HCT116 (cell line): ENCODE measurements at regions not wholly inside any gene's neighbourhood (a gene's known extent, or its start where the extent isn't known, plus 50 kb on each side); places are given as distances from the start of the nearest gene placed in this dataset.

Source experiments
- ATAC-seq: fragments of 200-7000 bp; cut with Tn5 transposase; 2 replicates; pipeline ENCODE4 v1.9.1; 2020; ENCODE audit warnings: mild to moderate bottlenecking, moderate library complexity
- BruUV-seq: library from RNA; stranded (reverse); fragments of 400-500 nt; replicated peaks from 2 replicates; lab custom pipeline; 2021; lab: Mats Ljungman, UMichigan
- CTCF ChIA-PET: fragments of 300-600 bp; sonication (Branson Sonifier 250); formaldehyde crosslinking; loops from one replicate; lab custom pipeline; 2021; ENCODE audit warnings: antibody characterized with exemption; lab: Charles Lee
- POLR2A ChIA-PET: fragments of 300-600, 350-600 bp; sonication (Branson Sonifier 250); formaldehyde crosslinking; loops from one replicate; lab custom pipeline; 2021; ENCODE audit warnings: antibody characterized with exemption; lab: Charles Lee
- RAD21 ChIA-PET, 2 experiments: fragments of 300-600 bp; sonication (Branson Sonifier 250); formaldehyde crosslinking; loops; one replicate each; lab custom pipeline; 2023; ENCODE audit warnings: low total read pairs in 2 of 2; ENCODE audit not compliant: uncharacterized antibody in 2 of 2, unreplicated experiment in 2 of 2, low non-redundant PET in 1 of 2; lab: Charles Lee
- DNase-seq: peaks from one replicate; pipeline ENCODE4 v3.0.0-alpha.2; 2010; ENCODE audit warnings: low read depth, low spot score
- H2AFZ ChIP-seq: fragments of 200-600 bp; shearing (Covaris generic), sonication (generic); 2 replicates; pipeline ENCODE4 v1.6.1; 2017; ENCODE audit warnings: low read depth, mixed run types, mixed read lengths, antibody characterized with exemption, low read length; ENCODE audit not compliant: poor library complexity, severe bottlenecking
- H3K27ac ChIP-seq: 2 replicates; pipeline ENCODE4 v1.5.1; 2012; ENCODE audit warnings: low read depth, low read length
- H3K27me3 ChIP-seq: fragments of 200-600 bp; sonication (generic); 2 replicates; pipeline ENCODE4 v1.6.1; 2016; ENCODE audit warnings: mixed run types, low read length, mixed read lengths; ENCODE audit not compliant: insufficient read depth
- H3K36me3 ChIP-seq, 2 experiments: fragments of 200-500 bp in 1 of 2; fragments of 200-600 bp in 1 of 2; sonication (Bioruptor generic) in 1 of 2; sonication (generic) in 1 of 2; 2 replicates each; pipeline versions ENCODE4 v1.5.1 to v1.6.1; 2014 to 2016; ENCODE audit warnings: low read length in 2 of 2, inconsistent platforms in 1 of 2, mixed read lengths in 1 of 2, mixed run types in 1 of 2; ENCODE audit not compliant: insufficient read depth in 2 of 2, control insufficient read depth in 1 of 2
- H3K4me1 ChIP-seq, 2 experiments: fragments of 200-600 bp in 1 of 2; sonication (generic) in 1 of 2; 2 replicates each; pipeline versions ENCODE4 v1.5.1 to v1.6.1; 2012 to 2017; ENCODE audit warnings: low read length in 2 of 2, inconsistent platforms in 1 of 2, mild to moderate bottlenecking in 1 of 2, mixed read lengths in 1 of 2, mixed run types in 1 of 2, moderate library complexity in 1 of 2; ENCODE audit not compliant: insufficient read depth in 2 of 2, control insufficient read depth in 1 of 2
- H3K4me2 ChIP-seq: fragments of 200-600 bp; sonication (generic); 2 replicates; pipeline ENCODE4 v1.6.1; 2017; ENCODE audit warnings: mixed run types, low read length, mixed read lengths
- H3K4me3 ChIP-seq, 2 experiments: fragments of 200-600 bp in 1 of 2; sonication (generic) in 1 of 2; replicated peaks in 1 of 2; 2 replicates each; pipeline ENCODE4 v1.5.1; 2011 to 2016; ENCODE audit warnings: low read length in 2 of 2, control low read depth in 1 of 2, low read depth in 1 of 2, mild to moderate bottlenecking in 1 of 2, mixed read lengths in 1 of 2, mixed run types in 1 of 2
- H3K79me2 ChIP-seq: fragments of 200-600 bp; sonication (generic); 2 replicates; pipeline ENCODE4 v1.6.1; 2017; ENCODE audit warnings: mild to moderate bottlenecking, mixed run types, low read length, moderate library complexity, mixed read lengths; ENCODE audit not compliant: insufficient read depth
- H3K9ac ChIP-seq: fragments of 200-600 bp; sonication (generic); 2 replicates; pipeline ENCODE4 v1.6.1; 2016; ENCODE audit warnings: low read length, mixed read lengths
- H3K9me2 ChIP-seq: fragments of 200-600 bp; sonication (generic), shearing (Covaris generic); 2 replicates; pipeline ENCODE4 v1.6.1; 2017; ENCODE audit warnings: mixed run types, mild to moderate bottlenecking, moderate library complexity; ENCODE audit not compliant: insufficient read depth
- H3K9me3 ChIP-seq, 2 experiments: fragments of 200-500 bp in 1 of 2; fragments of 200-600 bp in 1 of 2; sonication (Bioruptor generic) in 1 of 2; sonication (generic) in 1 of 2; 2 replicates each; pipeline ENCODE4 v1.6.1; 2014 to 2017; ENCODE audit warnings: low read length in 2 of 2, mixed read lengths in 2 of 2, inconsistent platforms in 1 of 2, low read depth in 1 of 2, mild to moderate bottlenecking in 1 of 2, mixed run types in 1 of 2, moderate library complexity in 1 of 2; ENCODE audit not compliant: control insufficient read depth in 1 of 2, insufficient read depth in 1 of 2
- H4K20me1 ChIP-seq: fragments of 200-600 bp; sonication (generic), shearing (Covaris generic); 2 replicates; pipeline ENCODE4 v1.6.1; 2017; ENCODE audit warnings: mixed run types, mild to moderate bottlenecking, moderate library complexity; ENCODE audit not compliant: insufficient read depth
- CEBPB ChIP-seq: IDR thresholded peaks from 2 replicates; pipeline ENCODE4 v1.6.1; 2012; ENCODE audit warnings: low read depth
- EGR1 ChIP-seq: IDR thresholded peaks from 2 replicates; pipeline ENCODE4 v1.6.1; 2012; ENCODE audit warnings: low read depth
- EZH2phosphoT487 ChIP-seq: fragments of 200-600 bp; IDR thresholded peaks from 2 replicates; pipeline ENCODE4 v1.6.1; 2018; ENCODE audit warnings: antibody characterized with exemption, borderline replicate concordance
- FOSL1 ChIP-seq: IDR thresholded peaks from 2 replicates; pipeline ENCODE4 v1.6.1; 2012; ENCODE audit warnings: low read depth
- JUND ChIP-seq: IDR thresholded peaks from 2 replicates; pipeline ENCODE4 v1.6.1; 2012
- MAX ChIP-seq: IDR thresholded peaks from 2 replicates; pipeline ENCODE4 v1.6.1; 2012
- RAD21 ChIP-seq: IDR thresholded peaks from 2 replicates; pipeline ENCODE4 v1.6.1; 2012; ENCODE audit warnings: low read depth, mild to moderate bottlenecking
- SRF ChIP-seq: IDR thresholded peaks from 2 replicates; pipeline ENCODE4 v1.6.1; 2012; ENCODE audit warnings: low read depth
- TCF7L2 ChIP-seq: IDR thresholded peaks from 2 replicates; pipeline ENCODE4 v1.7.0; 2011; ENCODE audit warnings: borderline replicate concordance, inconsistent platforms; ENCODE audit not compliant: insufficient read depth, insufficient read length; ENCODE audit errors: extremely low read depth
- ZNF274 ChIP-seq: fragments of 200-500 bp; sonication (Bioruptor generic); IDR thresholded peaks from 2 replicates; pipeline ENCODE4 v1.6.1; 2014; ENCODE audit warnings: mild to moderate bottlenecking, low read depth, low read length, inconsistent platforms
- intact Hi-C: fragments of 100-400 bp; cut with micrococcal nuclease; formaldehyde crosslinking; loops from 2 replicates; pipeline ENCODE4 v1.10.0; 2022
- TF ChIP-seq, protein P1 (sequence below), 3 experiments: fragments of 200-600 bp in 1 of 3; sonication (generic) in 1 of 3; IDR thresholded peaks in 2 of 3; conservative IDR thresholded peaks in 1 of 3; 2 replicates each; pipeline ENCODE4 v1.5.1; 2012 to 2017; ENCODE audit warnings: low read depth in 2 of 3, low read length in 2 of 3, antibody characterized with exemption in 1 of 3, borderline replicate concordance in 1 of 3, control low read depth in 1 of 3, mild to moderate bottlenecking in 1 of 3, mixed read lengths in 1 of 3, mixed run types in 1 of 3, moderate library complexity in 1 of 3; ENCODE audit not compliant: insufficient read depth in 1 of 3
- TF ChIP-seq, protein P2 (sequence below): IDR thresholded peaks from 2 replicates; pipeline ENCODE4 v1.6.1; 2012; ENCODE audit warnings: low read depth

DNA sequence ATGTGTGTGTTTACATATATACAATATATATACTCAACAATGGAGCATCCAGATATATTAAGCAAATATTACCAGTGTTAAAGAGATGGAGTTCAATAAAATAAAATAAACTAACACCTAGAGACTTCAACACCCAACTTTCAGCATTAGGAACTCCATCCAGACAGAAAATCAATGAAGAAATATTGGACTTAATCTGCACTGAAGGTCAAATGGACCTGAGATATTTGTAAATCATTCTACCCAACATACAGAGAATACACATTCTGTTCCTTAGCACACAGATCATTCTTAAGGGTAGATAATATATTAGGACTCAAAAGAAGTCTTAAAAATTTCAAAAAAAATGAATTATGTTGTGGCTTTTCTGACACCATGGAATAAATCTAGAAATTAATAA, 832.3 kb upstream of the ADGRB3 start:
- Histone ChIP-seq H3K36me3 (no peaks in the 10 kb centered on the region), H3K27ac (no peak overlapping the region), H3K9me3 (peaks cover 0 to 29% of the 10 kb centered on the region in 2 experiments; a peak in 3 of 4 replicates), H3K4me1 (no peaks in the 10 kb centered on the region), H2AFZ (no peak overlapping the region), H3K4me3 (no peak overlapping the region), H3K9me2 (no peaks in the 10 kb centered on the region), H4K20me1 (no peaks in the 10 kb centered on the region), H3K79me2 (no peaks in the 10 kb centered on the region), H3K4me2 (no peak overlapping the region), H3K9ac (no peak overlapping the region), H3K27me3 (no peaks in the 10 kb centered on the region)
- no TSS peak for BruUV-seq
- TF ChIP-seq SRF (no peak), CEBPB (no peak), ZNF274 (no peak), MAX (no peak), EZH2phosphoT487 (no peak), RAD21 (no peak), TCF7L2 (no peak), FOSL1 (no peak), EGR1 (no peak), JUND (no peak)
- TF ChIP-seq, protein P1, sequence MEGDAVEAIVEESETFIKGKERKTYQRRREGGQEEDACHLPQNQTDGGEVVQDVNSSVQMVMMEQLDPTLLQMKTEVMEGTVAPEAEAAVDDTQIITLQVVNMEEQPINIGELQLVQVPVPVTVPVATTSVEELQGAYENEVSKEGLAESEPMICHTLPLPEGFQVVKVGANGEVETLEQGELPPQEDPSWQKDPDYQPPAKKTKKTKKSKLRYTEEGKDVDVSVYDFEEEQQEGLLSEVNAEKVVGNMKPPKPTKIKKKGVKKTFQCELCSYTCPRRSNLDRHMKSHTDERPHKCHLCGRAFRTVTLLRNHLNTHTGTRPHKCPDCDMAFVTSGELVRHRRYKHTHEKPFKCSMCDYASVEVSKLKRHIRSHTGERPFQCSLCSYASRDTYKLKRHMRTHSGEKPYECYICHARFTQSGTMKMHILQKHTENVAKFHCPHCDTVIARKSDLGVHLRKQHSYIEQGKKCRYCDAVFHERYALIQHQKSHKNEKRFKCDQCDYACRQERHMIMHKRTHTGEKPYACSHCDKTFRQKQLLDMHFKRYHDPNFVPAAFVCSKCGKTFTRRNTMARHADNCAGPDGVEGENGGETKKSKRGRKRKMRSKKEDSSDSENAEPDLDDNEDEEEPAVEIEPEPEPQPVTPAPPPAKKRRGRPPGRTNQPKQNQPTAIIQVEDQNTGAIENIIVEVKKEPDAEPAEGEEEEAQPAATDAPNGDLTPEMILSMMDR (IDR thresholded peaks at IDR 0.05 in 2 of 3, conservative IDR thresholded peaks at IDR 0.05 in 1 of 3; ENCODE audit: borderline replicate concordance in 1 of 3, insufficient read depth in 1 of 3, low read depth in 2 of 3, low read length in 2 of 3), result no peak
- TF ChIP-seq, protein P2, sequence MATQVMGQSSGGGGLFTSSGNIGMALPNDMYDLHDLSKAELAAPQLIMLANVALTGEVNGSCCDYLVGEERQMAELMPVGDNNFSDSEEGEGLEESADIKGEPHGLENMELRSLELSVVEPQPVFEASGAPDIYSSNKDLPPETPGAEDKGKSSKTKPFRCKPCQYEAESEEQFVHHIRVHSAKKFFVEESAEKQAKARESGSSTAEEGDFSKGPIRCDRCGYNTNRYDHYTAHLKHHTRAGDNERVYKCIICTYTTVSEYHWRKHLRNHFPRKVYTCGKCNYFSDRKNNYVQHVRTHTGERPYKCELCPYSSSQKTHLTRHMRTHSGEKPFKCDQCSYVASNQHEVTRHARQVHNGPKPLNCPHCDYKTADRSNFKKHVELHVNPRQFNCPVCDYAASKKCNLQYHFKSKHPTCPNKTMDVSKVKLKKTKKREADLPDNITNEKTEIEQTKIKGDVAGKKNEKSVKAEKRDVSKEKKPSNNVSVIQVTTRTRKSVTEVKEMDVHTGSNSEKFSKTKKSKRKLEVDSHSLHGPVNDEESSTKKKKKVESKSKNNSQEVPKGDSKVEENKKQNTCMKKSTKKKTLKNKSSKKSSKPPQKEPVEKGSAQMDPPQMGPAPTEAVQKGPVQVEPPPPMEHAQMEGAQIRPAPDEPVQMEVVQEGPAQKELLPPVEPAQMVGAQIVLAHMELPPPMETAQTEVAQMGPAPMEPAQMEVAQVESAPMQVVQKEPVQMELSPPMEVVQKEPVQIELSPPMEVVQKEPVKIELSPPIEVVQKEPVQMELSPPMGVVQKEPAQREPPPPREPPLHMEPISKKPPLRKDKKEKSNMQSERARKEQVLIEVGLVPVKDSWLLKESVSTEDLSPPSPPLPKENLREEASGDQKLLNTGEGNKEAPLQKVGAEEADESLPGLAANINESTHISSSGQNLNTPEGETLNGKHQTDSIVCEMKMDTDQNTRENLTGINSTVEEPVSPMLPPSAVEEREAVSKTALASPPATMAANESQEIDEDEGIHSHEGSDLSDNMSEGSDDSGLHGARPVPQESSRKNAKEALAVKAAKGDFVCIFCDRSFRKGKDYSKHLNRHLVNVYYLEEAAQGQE, result no peak
- ChIA-PET RAD21 (no interaction called here), POLR2A (no interaction called here), CTCF (no interaction called here)
- intact Hi-C loops, result no loop called here
- ATAC-seq, result no peak
- DNase-seq, result no peak
